Aorta (tissue), 5 donors: ENCODE measurements at regions not wholly inside any gene's neighbourhood (a gene's known extent, or its start where the extent isn't known, plus 50 kb on each side); places are given as distances from the start of the nearest gene placed in this dataset.
"Not testable (repeated sequence)": the region's sequence is repeated elsewhere in the genome, so short reads cannot be mapped to it uniquely, and the experiment has no call there.

Experiments
- ATAC-seq: fragments of 200-7000 bp; cut with Tn5 transposase; one replicate; pipeline ENCODE4 v1.9.1; 2022; ENCODE audit warnings: moderate library complexity; ENCODE audit not compliant: low FRiP score
- DNase-seq, 2 donors: peaks; one replicate each; pipeline ENCODE4 v3.0.0-alpha.2; 2020
- H3K27ac ChIP-seq, 2 donors: one replicate each; pipeline ENCODE4 v1.5.1; 2013; ENCODE audit warnings: low read length in 2 of 2, mild to moderate bottlenecking in 2 of 2, moderate library complexity in 2 of 2, control low read depth in 1 of 2, inconsistent platforms in 1 of 2, low read depth in 1 of 2
- H3K27me3 ChIP-seq, 2 donors: one replicate each; pipeline ENCODE4 v1.6.1; 2013; ENCODE audit warnings: control low read depth in 1 of 2, low read length in 1 of 2, mild to moderate bottlenecking in 1 of 2, moderate library complexity in 1 of 2; ENCODE audit not compliant: insufficient read depth in 2 of 2, control insufficient read depth in 1 of 2
- H3K36me3 ChIP-seq, 2 donors: one replicate each; pipeline ENCODE4 v1.6.1; 2013; ENCODE audit warnings: control low read depth in 1 of 2, low read length in 1 of 2, mild to moderate bottlenecking in 1 of 2; ENCODE audit not compliant: insufficient read depth in 2 of 2, control insufficient read depth in 1 of 2
- H3K4me1 ChIP-seq, 2 donors: one replicate each; pipeline ENCODE4 v1.6.1; 2013; ENCODE audit warnings: low read length in 2 of 2, control low read depth in 1 of 2, mild to moderate bottlenecking in 1 of 2, moderate library complexity in 1 of 2; ENCODE audit not compliant: insufficient read depth in 2 of 2, control insufficient read depth in 1 of 2
- H3K4me3 ChIP-seq, 2 donors: one replicate each; pipeline ENCODE4 v1.5.1; 2013; ENCODE audit warnings: low read length in 2 of 2, control low read depth in 1 of 2, mild to moderate bottlenecking in 1 of 2
- H3K9me3 ChIP-seq: one replicate; pipeline ENCODE4 v1.6.1; 2013; ENCODE audit warnings: mild to moderate bottlenecking, low read length; ENCODE audit not compliant: control insufficient read depth
- WGBS, 2 donors: extraction: QIAGEN DNeasy Blood & Tissue Kit; methylation state at CpG; one replicate each; pipeline ENCODE4 v1.1.7; 2013; 5-methylcytosine and 5-hydroxymethylcytosine counted together
- intact Hi-C, 2 donors: fragments of 100-400 bp; cut with DNase I; formaldehyde crosslinking; loops; one replicate each; pipeline versions ENCODE4 v1.14.2 to v1.15.0; 2022
- donor health status: healthy with polysubstance abuse.
- donor health status: Bipolar disorder and iron deficiency.
- donor health status: DM: no; HTN: no; CAD: no.
- donor health status: DM: no; HTN: no; CAD: no.
- donor health status: DM: yes; HTN: yes; CAD: no.

DNA sequence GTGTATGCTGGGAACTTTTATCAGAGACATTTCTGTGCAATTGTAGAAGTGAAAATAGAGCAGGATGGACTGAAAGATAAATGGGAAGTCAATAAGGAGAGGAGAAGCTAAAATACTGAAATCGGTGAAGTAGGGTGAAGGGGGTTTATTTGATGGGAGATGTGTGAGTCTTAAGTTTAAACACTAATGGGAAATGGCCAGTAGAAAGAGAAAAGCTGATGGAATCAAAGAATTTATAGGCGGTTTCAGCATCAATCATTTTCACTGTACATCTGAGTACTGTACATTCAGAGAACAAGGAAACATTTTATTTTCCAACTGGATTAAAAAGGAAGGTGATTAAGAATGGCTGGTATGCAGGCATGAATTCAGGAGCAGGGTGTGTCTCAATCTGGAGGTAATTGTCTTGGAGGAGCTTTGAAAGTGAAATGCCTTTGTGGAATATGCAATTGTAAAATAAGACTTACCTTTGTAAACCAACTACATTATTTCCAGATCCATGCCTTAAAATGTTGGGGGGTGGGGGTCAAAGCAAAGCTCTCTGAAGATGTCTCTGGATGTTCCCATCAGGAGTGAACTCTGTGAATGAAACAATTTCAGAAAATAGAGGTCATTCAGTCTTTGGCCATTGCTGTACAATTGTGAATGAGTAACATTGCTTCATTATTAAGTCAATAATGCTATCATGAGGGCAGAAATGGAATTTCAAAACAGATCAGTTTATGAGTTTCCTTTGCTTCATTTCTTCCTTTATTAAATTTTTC lies 156.4 kb downstream of the SPATA31A6 start:
- WGBS, 2 donors = 89 to 90% methylated on average over 2 of the region's 2 CpGs
- intact Hi-C loops, H3K36me3 ChIP-seq, H3K4me3 ChIP-seq, H3K27me3 ChIP-seq, H3K4me1 ChIP-seq, DNase-seq, H3K27ac ChIP-seq, H3K9me3 ChIP-seq, ATAC-seq: not testable (repeated sequence)

- H3K4me3 ChIP-seq, ATAC-seq, H3K36me3 ChIP-seq, H3K27me3 ChIP-seq, H3K9me3 ChIP-seq, DNase-seq, intact Hi-C loops, H3K27ac ChIP-seq, H3K4me1 ChIP-seq: not testable (repeated sequence)
Observed at GRCh38 chr9:42340435-42340723, 156.9 kb downstream of the SPATA31A6 start.

DNA sequence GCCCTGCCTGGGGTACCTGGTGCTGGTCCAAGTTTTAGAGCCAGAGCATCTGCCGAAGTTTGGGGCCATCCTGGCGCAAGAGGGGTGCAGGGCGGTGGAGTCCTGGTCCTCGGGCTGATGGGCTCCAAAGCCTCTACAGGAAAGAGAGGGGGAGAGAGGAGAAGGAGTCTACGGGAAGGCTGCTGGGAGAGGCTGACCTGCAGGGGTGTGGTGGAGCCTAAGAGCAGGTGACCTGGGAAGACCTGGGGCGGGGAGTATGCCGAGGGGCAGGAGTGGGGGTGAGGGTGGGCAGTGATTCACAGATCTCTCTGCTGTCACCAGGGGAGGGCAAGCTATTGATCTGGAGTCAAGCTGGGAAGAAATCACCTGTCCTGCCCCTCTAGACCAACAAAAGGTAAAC lies 158.4 kb downstream of the SPATA31A6 start:
- H3K9me3 ChIP-seq, H3K27me3 ChIP-seq, intact Hi-C loops, H3K36me3 ChIP-seq, H3K27ac ChIP-seq, H3K4me3 ChIP-seq, DNase-seq, H3K4me1 ChIP-seq: not testable (repeated sequence)
- 89 to 92% methylated on average over 6 to 7 of the region's 7 CpGs for WGBS, 2 donors
- ATAC-seq = peak; percentile 61

GRCh38 chr9:42342297-42342696 lies 158.8 kb downstream of the SPATA31A6 start:
- H3K27me3 ChIP-seq, H3K4me1 ChIP-seq, H3K4me3 ChIP-seq, H3K27ac ChIP-seq, DNase-seq, intact Hi-C loops, H3K36me3 ChIP-seq, H3K9me3 ChIP-seq: not testable (repeated sequence)
- 84 to 89% methylated on average over 5 to 6 of the region's 7 CpGs for WGBS, 2 donors
- peak; percentile 47 for ATAC-seq

- H3K36me3 ChIP-seq, H3K27me3 ChIP-seq, ATAC-seq, H3K4me1 ChIP-seq, H3K9me3 ChIP-seq, DNase-seq, H3K4me3 ChIP-seq, H3K27ac ChIP-seq, intact Hi-C loops: not testable (repeated sequence)
- WGBS, 2 donors = 96% methylated on average over 6 of the region's 6 CpGs
Observed at GRCh38 chr9:42344508-42344907, 161.0 kb downstream of the SPATA31A6 start.

- H3K27me3 ChIP-seq, ATAC-seq, DNase-seq, intact Hi-C loops, H3K36me3 ChIP-seq, H3K9me3 ChIP-seq, H3K4me3 ChIP-seq, H3K27ac ChIP-seq, H3K4me1 ChIP-seq: not testable (repeated sequence)
- WGBS, 2 donors = 82 to 92% methylated on average over 2 of the region's 2 CpGs
Observed at GRCh38 chr9:42346916-42347315, 163.5 kb downstream of the SPATA31A6 start.

DNA sequence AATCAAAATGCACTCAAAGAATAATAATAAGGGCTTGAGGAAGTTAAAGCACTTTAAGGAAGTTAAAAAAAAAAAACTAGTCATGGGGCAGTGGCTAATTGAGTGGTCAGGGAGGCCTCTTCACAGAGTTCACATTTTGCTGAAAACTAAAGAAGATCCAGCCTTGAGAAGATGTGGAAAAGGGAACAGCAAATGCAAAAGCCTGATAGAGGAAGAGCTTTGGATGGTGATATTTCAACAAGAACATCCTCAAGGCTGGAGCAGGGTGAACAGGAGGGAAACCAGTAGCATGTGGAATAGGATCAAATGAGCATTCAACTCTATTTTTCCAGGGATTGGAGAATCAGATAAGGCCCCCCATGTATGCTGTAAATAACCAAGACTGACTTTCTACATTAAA lies 165.7 kb downstream of the SPATA31A6 start:
- H3K27ac ChIP-seq, H3K4me1 ChIP-seq, H3K4me3 ChIP-seq, ATAC-seq, H3K36me3 ChIP-seq, H3K27me3 ChIP-seq, intact Hi-C loops, H3K9me3 ChIP-seq, DNase-seq: not testable (repeated sequence)

GRCh38 chr9:42350412-42350811 lies 167.0 kb downstream of the SPATA31A6 start:
- WGBS, 2 donors = no CpG with 5 or more reads among the region's 2 CpGs
- DNase-seq, H3K36me3 ChIP-seq, ATAC-seq, H3K9me3 ChIP-seq, H3K27me3 ChIP-seq, intact Hi-C loops, H3K4me3 ChIP-seq, H3K4me1 ChIP-seq, H3K27ac ChIP-seq: not testable (repeated sequence)

GRCh38 chr9:42357604-42358373 lies 174.3 kb downstream of the SPATA31A6 start:
- H3K4me1 ChIP-seq, intact Hi-C loops, ATAC-seq, H3K36me3 ChIP-seq, DNase-seq, H3K4me3 ChIP-seq, H3K27me3 ChIP-seq, H3K27ac ChIP-seq, H3K9me3 ChIP-seq: not testable (repeated sequence)
- WGBS, 2 donors = 47 to 49% methylated on average over 19 to 33 of the region's 40 CpGs
